NT2/D1 (cell line): ENCODE measurements at regions not wholly inside any gene's neighbourhood (a gene's known extent, or its start where the extent isn't known, plus 50 kb on each side); places are given as distances from the start of the nearest gene placed in this dataset.
"Not testable (repeated sequence)": the region's sequence is repeated elsewhere in the genome, so short reads cannot be mapped to it uniquely, and the experiment has no call there.

Source experiments
- SUZ12 ChIP-seq: IDR thresholded peaks from 2 replicates; pipeline ENCODE4 v1.6.1; 2011; ENCODE audit not compliant: insufficient read length, insufficient read depth; ENCODE audit errors: extremely low read depth
- ZNF274 ChIP-seq: IDR thresholded peaks from 2 replicates; pipeline ENCODE4 v1.6.1; 2011; ENCODE audit warnings: mild to moderate bottlenecking, low read depth, low read length

DNA sequence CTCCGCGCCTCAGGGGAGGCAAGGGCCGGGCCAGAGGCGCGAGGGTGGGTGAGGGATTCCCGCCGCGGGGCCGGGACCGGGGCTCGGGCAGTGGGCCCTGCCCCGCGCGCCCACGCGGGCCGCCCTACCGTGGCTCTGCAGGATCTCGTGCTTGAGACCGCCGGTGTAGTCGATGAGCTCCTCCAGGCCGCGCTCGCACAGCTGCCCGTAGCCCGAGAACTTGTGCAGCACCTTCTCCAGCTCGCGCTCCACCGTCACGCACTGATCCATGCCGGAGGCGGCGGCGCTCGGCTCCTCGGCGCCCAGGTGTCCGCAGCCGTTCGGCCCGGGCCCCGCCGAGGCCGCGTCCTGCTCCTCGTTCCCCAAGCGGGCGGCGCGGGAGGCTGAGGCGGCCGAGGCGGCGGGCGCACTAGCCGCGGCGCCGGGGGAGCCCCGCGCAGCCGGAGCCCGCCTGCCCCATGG, 54.2 kb upstream of the PLGLB1 start:
- not testable (repeated sequence) for TF ChIP-seq ZNF274, SUZ12
